ENCODE measurements at regions not wholly inside any gene's neighbourhood (a gene's known extent, or its start where the extent isn't known, plus 50 kb on each side); places are given as distances from the start of the nearest gene placed in this dataset.
"Not testable (repeated sequence)": the region's sequence is repeated elsewhere in the genome, so short reads cannot be mapped to it uniquely, and the experiment has no call there.

- TF ChIP-seq CTCF (IDR thresholded peaks at IDR 0.05; ENCODE audit: low read depth, low read length), result no peak
- no peak for DNase-seq (ENCODE audit: extremely low read depth, low read depth)
Observed at GRCh38 chr11:121967131-121967704, 148.8 kb downstream of the BLID start.

GRCh38 chr11:121965330-121965729, 150.7 kb downstream of the BLID start:
- no peak for TF ChIP-seq CTCF (IDR thresholded peaks at IDR 0.05; ENCODE audit: low read depth, low read length)

GRCh38 chr11:121964591-121964990, 151.4 kb downstream of the BLID start:
- DNase-seq (ENCODE audit: extremely low read depth, low read depth), result no peak
- no peak; the same call in 1 of the 2 replicates for TF ChIP-seq CTCF (IDR thresholded peaks at IDR 0.05; ENCODE audit: low read depth, low read length)

More at GRCh38 chr11:121965330-121965729, 150.7 kb downstream of the BLID start:
- DNase-seq (ENCODE audit: extremely low read depth, low read depth), result no peak

- not testable (repeated sequence) for DNase-seq (ENCODE audit: extremely low read depth, low read depth)
Observed at GRCh38 chr11:121963846-121964245, 152.2 kb downstream of the BLID start.

- TF ChIP-seq CTCF (IDR thresholded peaks at IDR 0.05; ENCODE audit: low read depth, low read length), result no peak
Observed at GRCh38 chr11:121961321-121961801, 154.7 kb downstream of the BLID start.

GRCh38 chr11:121958971-121959325, 157.1 kb downstream of the BLID start:
- no peak for TF ChIP-seq CTCF (IDR thresholded peaks at IDR 0.05; ENCODE audit: low read depth, low read length)
- DNase-seq (ENCODE audit: extremely low read depth, low read depth), result no peak

More at GRCh38 chr11:121961321-121961801, 154.7 kb downstream of the BLID start:
- DNase-seq (ENCODE audit: extremely low read depth, low read depth), result no peak

- no peak for TF ChIP-seq CTCF (IDR thresholded peaks at IDR 0.05; ENCODE audit: low read depth, low read length)
- no peak for DNase-seq (ENCODE audit: extremely low read depth, low read depth)
Observed at GRCh38 chr11:121958323-121958970, 157.6 kb downstream of the BLID start.

- no peak for TF ChIP-seq CTCF (IDR thresholded peaks at IDR 0.05; ENCODE audit: low read depth, low read length)
- no peak for DNase-seq (ENCODE audit: extremely low read depth, low read depth)
Observed at GRCh38 chr11:121953122-121953521, 162.9 kb downstream of the BLID start.

Data from AG09319 (cell line).